ENCODE measurements at regions not wholly inside any gene's neighbourhood (a gene's known extent, or its start where the extent isn't known, plus 50 kb on each side); places are given as distances from the start of the nearest gene placed in this dataset.
"Not testable (repeated sequence)": the region's sequence is repeated elsewhere in the genome, so short reads cannot be mapped to it uniquely, and the experiment has no call there.

GRCh38 chr11:44361813-44362212 lies 51.9 kb upstream of the ALX4 start:
- no peak for DNase-seq
- H3K4me1 ChIP-seq (ENCODE audit: control insufficient read depth, insufficient read depth, low read length): no peaks in the 10 kb centered on the region
- H3K9me3 ChIP-seq (ENCODE audit: control insufficient read depth, low read length): no peaks in the 10 kb centered on the region
- no peak overlapping the region for H3K4me3 ChIP-seq (ENCODE audit: low read length)
- intact Hi-C loops (cut with DNase I): no loop called here
- ATAC-seq: no peak
- WGBS: 41% methylated on average over 15 of the region's 15 CpGs
- no peak overlapping the region for H3K27ac ChIP-seq (ENCODE audit: low read length)
- no peaks in the 10 kb centered on the region for H3K27me3 ChIP-seq (ENCODE audit: control insufficient read depth, insufficient read depth)

GRCh38 chr11:44363116-44363515 lies 53.2 kb upstream of the ALX4 start:
- intact Hi-C loops (cut with DNase I): no loop called here
- 88% methylated on average over 3 of the region's 3 CpGs for WGBS
- Histone ChIP-seq H3K4me1 (ENCODE audit: control insufficient read depth, insufficient read depth, low read length) (no peaks in the 10 kb centered on the region), H3K4me3 (ENCODE audit: low read length) (no peak overlapping the region), H3K27ac (ENCODE audit: low read length) (no peak overlapping the region), H3K27me3 (ENCODE audit: control insufficient read depth, insufficient read depth) (no peaks in the 10 kb centered on the region), H3K9me3 (ENCODE audit: control insufficient read depth, low read length) (no peaks in the 10 kb centered on the region)
- DNase-seq: no peak
- ATAC-seq: no peak

- Histone ChIP-seq H3K9me3 (ENCODE audit: control insufficient read depth, low read length) (no peaks in the 10 kb centered on the region), H3K27me3 (ENCODE audit: control insufficient read depth, insufficient read depth) (no peaks in the 10 kb centered on the region), H3K4me1 (ENCODE audit: control insufficient read depth, insufficient read depth, low read length) (no peaks in the 10 kb centered on the region), H3K27ac (ENCODE audit: low read length) (no peak overlapping the region), H3K4me3 (ENCODE audit: low read length) (no peak overlapping the region)
- no peak for DNase-seq
- WGBS: 89% methylated on average over 3 of the region's 3 CpGs
- ATAC-seq: no peak
- intact Hi-C loops (cut with DNase I): no loop called here
These were observed 54.7 kb upstream of the ALX4 start for GRCh38 chr11:44364596-44364995.

GRCh38 chr11:44365616-44366015 lies 55.7 kb upstream of the ALX4 start:
- intact Hi-C loops (cut with DNase I): no loop called here
- Histone ChIP-seq H3K9me3 (ENCODE audit: control insufficient read depth, low read length) (no peaks in the 10 kb centered on the region), H3K4me1 (ENCODE audit: control insufficient read depth, insufficient read depth, low read length) (no peaks in the 10 kb centered on the region), H3K27me3 (ENCODE audit: control insufficient read depth, insufficient read depth) (no peaks in the 10 kb centered on the region), H3K27ac (ENCODE audit: low read length) (no peak overlapping the region), H3K4me3 (ENCODE audit: low read length) (no peak overlapping the region)
- DNase-seq: no peak
- 86% methylated on average over 9 of the region's 9 CpGs for WGBS
- ATAC-seq: no peak

- H3K27me3 ChIP-seq (ENCODE audit: control insufficient read depth, insufficient read depth): no peaks in the 10 kb centered on the region
- ATAC-seq: no peak
- 73% methylated on average over 6 of the region's 6 CpGs for WGBS
- intact Hi-C loops (cut with DNase I): no loop called here
- no peaks in the 10 kb centered on the region for H3K4me1 ChIP-seq (ENCODE audit: control insufficient read depth, insufficient read depth, low read length)
- H3K9me3 ChIP-seq (ENCODE audit: control insufficient read depth, low read length): no peaks in the 10 kb centered on the region
- H3K4me3 ChIP-seq (ENCODE audit: low read length): no peak overlapping the region
- no peak for DNase-seq
- no peak overlapping the region for H3K27ac ChIP-seq (ENCODE audit: low read length)
These were observed 56.1 kb upstream of the ALX4 start for GRCh38 chr11:44366026-44366425.

- Histone ChIP-seq H3K4me1 (ENCODE audit: control insufficient read depth, insufficient read depth, low read length) (no peaks in the 10 kb centered on the region), H3K27me3 (ENCODE audit: control insufficient read depth, insufficient read depth) (no peaks in the 10 kb centered on the region), H3K4me3 (ENCODE audit: low read length) (no peak overlapping the region), H3K9me3 (ENCODE audit: control insufficient read depth, low read length) (no peaks in the 10 kb centered on the region), H3K27ac (ENCODE audit: low read length) (no peak overlapping the region)
- WGBS: 77% methylated on average over 8 of the region's 8 CpGs
- intact Hi-C loops (cut with DNase I): no loop called here
- no peak for ATAC-seq
- DNase-seq: no peak
These were observed 56.8 kb upstream of the ALX4 start for GRCh38 chr11:44366741-44367140.

- Histone ChIP-seq H3K27ac (ENCODE audit: low read length) (no peak overlapping the region), H3K4me1 (ENCODE audit: control insufficient read depth, insufficient read depth, low read length) (no peaks in the 10 kb centered on the region), H3K4me3 (ENCODE audit: low read length) (no peak overlapping the region), H3K27me3 (ENCODE audit: control insufficient read depth, insufficient read depth) (no peaks in the 10 kb centered on the region), H3K9me3 (ENCODE audit: control insufficient read depth, low read length) (no peaks in the 10 kb centered on the region)
- intact Hi-C loops (cut with DNase I): no loop called here
- DNase-seq (no peak), ATAC-seq (no peak)
- whole genome bisulfite sequencing: 88% methylated on average over 1 of the region's 1 CpG
These were observed 57.5 kb upstream of the ALX4 start for GRCh38 chr11:44367452-44367851.

GRCh38 chr11:44368886-44369285 lies 58.9 kb upstream of the ALX4 start:
- ATAC-seq (no peak), DNase-seq (no peak)
- Histone ChIP-seq H3K27ac (ENCODE audit: low read length) (no peak overlapping the region), H3K4me1 (ENCODE audit: control insufficient read depth, insufficient read depth, low read length) (no peaks in the 10 kb centered on the region), H3K4me3 (ENCODE audit: low read length) (no peak overlapping the region), H3K27me3 (ENCODE audit: control insufficient read depth, insufficient read depth) (no peaks in the 10 kb centered on the region), H3K9me3 (ENCODE audit: control insufficient read depth, low read length) (no peaks in the 10 kb centered on the region)
- intact Hi-C loops (cut with DNase I): no loop called here
- 85% methylated on average over 2 of the region's 2 CpGs for WGBS

GRCh38 chr11:44371042-44371441 lies 61.1 kb upstream of the ALX4 start:
- intact Hi-C loops (cut with DNase I); H3K4me1 ChIP-seq (ENCODE audit: control insufficient read depth, insufficient read depth, low read length); ATAC-seq; H3K4me3 ChIP-seq (ENCODE audit: low read length); H3K9me3 ChIP-seq (ENCODE audit: control insufficient read depth, low read length); H3K27me3 ChIP-seq (ENCODE audit: control insufficient read depth, insufficient read depth); H3K27ac ChIP-seq (ENCODE audit: low read length); DNase-seq: not testable (repeated sequence)
- 96% methylated on average over 1 of the region's 1 CpG for WGBS

GRCh38 chr11:44371706-44372105 lies 61.8 kb upstream of the ALX4 start:
- WGBS: 97% methylated on average over 4 of the region's 4 CpGs
- ATAC-seq (no peak), DNase-seq (no peak)
- Histone ChIP-seq H3K27ac (ENCODE audit: low read length) (no peak overlapping the region), H3K4me1 (ENCODE audit: control insufficient read depth, insufficient read depth, low read length) (no peaks in the 10 kb centered on the region), H3K9me3 (ENCODE audit: control insufficient read depth, low read length) (no peaks in the 10 kb centered on the region), H3K4me3 (ENCODE audit: low read length) (no peak overlapping the region), H3K27me3 (ENCODE audit: control insufficient read depth, insufficient read depth) (no peaks in the 10 kb centered on the region)
- intact Hi-C loops (cut with DNase I): no loop called here

- Histone ChIP-seq H3K4me1 (ENCODE audit: control insufficient read depth, insufficient read depth, low read length) (no peaks in the 10 kb centered on the region), H3K27me3 (ENCODE audit: control insufficient read depth, insufficient read depth) (no peaks in the 10 kb centered on the region), H3K27ac (ENCODE audit: low read length) (no peak overlapping the region), H3K9me3 (ENCODE audit: control insufficient read depth, low read length) (no peaks in the 10 kb centered on the region), H3K4me3 (ENCODE audit: low read length) (no peak overlapping the region)
- intact Hi-C loops (cut with DNase I): no loop called here
- 70% methylated on average over 3 of the region's 3 CpGs for WGBS
- DNase-seq (no peak), ATAC-seq (no peak)
These were observed 63.0 kb upstream of the ALX4 start for GRCh38 chr11:44372989-44373388.

- ATAC-seq (no peak), DNase-seq (no peak)
- H3K27me3 ChIP-seq (ENCODE audit: control insufficient read depth, insufficient read depth): no peaks in the 10 kb centered on the region
- H3K9me3 ChIP-seq (ENCODE audit: control insufficient read depth, low read length): no peaks in the 10 kb centered on the region
- intact Hi-C loops (cut with DNase I): no loop called here
- no peak overlapping the region for H3K27ac ChIP-seq (ENCODE audit: low read length)
- no peak overlapping the region for H3K4me3 ChIP-seq (ENCODE audit: low read length)
- no peaks in the 10 kb centered on the region for H3K4me1 ChIP-seq (ENCODE audit: control insufficient read depth, insufficient read depth, low read length)
These were observed 64.1 kb upstream of the ALX4 start for GRCh38 chr11:44374001-44374400.

All from right cardiac atrium (tissue), 5 donors.